GM23338 (cell line): ENCODE measurements at regions not wholly inside any gene's neighbourhood (a gene's known extent, or its start where the extent isn't known, plus 50 kb on each side); places are given as distances from the start of the nearest gene placed in this dataset.

Experiments
- ATAC-seq: fragments of 200-7000 bp; cut with Tn5 transposase; 3 replicates; pipeline ENCODE4 v1.9.1; 2020
- DNase-seq: peaks from one replicate; pipeline ENCODE4 v3.0.0-alpha.2; 2015; ENCODE audit warnings: low spot score
- H2AFZ ChIP-seq: fragments of 200-600 bp; sonication (generic); 2 replicates; pipeline ENCODE4 v1.8.0; 2016; ENCODE audit warnings: antibody characterized with exemption, mild to moderate bottlenecking, moderate library complexity
- H3F3A ChIP-seq: fragments of 200-600 bp; sonication (generic); replicated peaks from 2 replicates; pipeline ENCODE4 v1.8.0; 2017; ENCODE audit warnings: antibody characterized with exemption, mixed run types, low read depth
- H3K27ac ChIP-seq: fragments of 200-600 bp; sonication (generic); 2 replicates; pipeline ENCODE4 v1.6.1; 2016; ENCODE audit warnings: low read depth
- H3K27me3 ChIP-seq: fragments of 200-600 bp; sonication (generic); 2 replicates; pipeline ENCODE4 v1.8.0; 2016; ENCODE audit warnings: mild to moderate bottlenecking, mixed run types, moderate library complexity; ENCODE audit not compliant: insufficient read depth
- H3K36me3 ChIP-seq: fragments of 200-600 bp; sonication (generic); 2 replicates; pipeline ENCODE4 v1.8.0; 2016; ENCODE audit warnings: mild to moderate bottlenecking; ENCODE audit not compliant: insufficient read depth
- H3K4me1 ChIP-seq: fragments of 200-600 bp; sonication (generic); 2 replicates; pipeline ENCODE4 v1.8.0; 2016; ENCODE audit warnings: mild to moderate bottlenecking, moderate library complexity; ENCODE audit not compliant: insufficient read depth
- H3K4me2 ChIP-seq: fragments of 200-600 bp; sonication (generic); 2 replicates; pipeline ENCODE4 v1.7.1; 2017; ENCODE audit warnings: mixed run types
- H3K4me3 ChIP-seq: fragments of 200-600 bp; sonication (generic); 2 replicates; pipeline ENCODE4 v1.6.1; 2016; ENCODE audit warnings: mixed run types
- H3K79me2 ChIP-seq: fragments of 200-600 bp; sonication (generic); replicated peaks from 2 replicates; pipeline ENCODE4 v1.8.0; 2017; ENCODE audit warnings: mild to moderate bottlenecking; ENCODE audit not compliant: insufficient read depth
- H3K9me2 ChIP-seq: fragments of 200-600 bp; sonication (generic); 2 replicates; pipeline ENCODE4 v1.8.0; 2017; ENCODE audit not compliant: insufficient read depth
- H4K20me1 ChIP-seq: fragments of 200-600 bp; sonication (generic); replicated peaks from 2 replicates; pipeline ENCODE4 v1.8.0; 2017; ENCODE audit warnings: mild to moderate bottlenecking; ENCODE audit not compliant: insufficient read depth
- H3K27ac Mint-ChIP-seq: 2 replicates; pipeline ENCODE4 v1.8.0; 2020; ENCODE audit warnings: inconsistent platforms, mild to moderate bottlenecking, moderate library complexity, mixed read lengths
- H3K27me3 Mint-ChIP-seq: 3 replicates; pipeline ENCODE4 v1.8.0; 2022; ENCODE audit warnings: low read depth, mild to moderate bottlenecking, moderate library complexity, mixed read lengths, inconsistent platforms; ENCODE audit not compliant: insufficient read depth, poor library complexity
- H3K36me3 Mint-ChIP-seq: 3 replicates; pipeline ENCODE4 v1.8.0; 2021; ENCODE audit warnings: low read depth, mild to moderate bottlenecking, inconsistent platforms, moderate library complexity, mixed read lengths
- H3K4me1 Mint-ChIP-seq: 3 replicates; pipeline ENCODE4 v1.8.0; 2020; ENCODE audit warnings: mild to moderate bottlenecking, inconsistent platforms, mixed read lengths
- H3K4me3 Mint-ChIP-seq: 3 replicates; pipeline ENCODE4 v1.8.0; 2021; ENCODE audit warnings: moderate library complexity, mild to moderate bottlenecking, inconsistent platforms, mixed read lengths
- H3K9me3 Mint-ChIP-seq: 3 replicates; pipeline ENCODE4 v1.8.0; 2020; ENCODE audit warnings: moderate library complexity, mild to moderate bottlenecking, inconsistent platforms, mixed read lengths
- EZH2 ChIP-seq: fragments of 200-600 bp; sonication (generic); IDR thresholded peaks from one replicate; pipeline ENCODE4 v1.8.0; 2017; ENCODE audit warnings: antibody characterized with exemption, mild to moderate bottlenecking, low read depth; ENCODE audit not compliant: unreplicated experiment
- JUNB ChIP-seq: IDR thresholded peaks from one replicate; pipeline ENCODE4 v1.6.1; 2016; ENCODE audit warnings: antibody characterized with exemption; ENCODE audit not compliant: unreplicated experiment
- NANOG ChIP-seq: IDR thresholded peaks from 2 replicates; pipeline ENCODE4 v1.6.1; 2016; ENCODE audit warnings: antibody characterized with exemption, borderline replicate concordance
- STAT1 ChIP-seq: IDR thresholded peaks from one replicate; pipeline ENCODE4 v1.6.1; 2016; ENCODE audit warnings: antibody characterized with exemption; ENCODE audit not compliant: unreplicated experiment
- ZNF114 ChIP-seq: fragments of 250-450 bp; sonication (Bioruptor Pico); IDR thresholded peaks from 2 replicates; pipeline ENCODE4 v1.5.0; 2020; ENCODE audit warnings: mild to moderate bottlenecking, moderate library complexity
- ZNF331 ChIP-seq: fragments of 250-450 bp; sonication (Bioruptor Pico); IDR thresholded peaks from 2 replicates; pipeline ENCODE4 v1.5.0; 2020; ENCODE audit warnings: low read depth, mild to moderate bottlenecking, moderate library complexity
- ZNF462 ChIP-seq: fragments of 250-450 bp; sonication (Bioruptor Pico); IDR thresholded peaks from 2 replicates; pipeline ENCODE4 v1.5.0; 2020; ENCODE audit warnings: mild to moderate bottlenecking, moderate library complexity
- TF ChIP-seq, protein P1 (sequence below): IDR thresholded peaks from 2 replicates; pipeline ENCODE4 v1.6.1; 2016; ENCODE audit warnings: antibody characterized with exemption
- TF ChIP-seq, protein P2 (sequence below): IDR thresholded peaks from one replicate; pipeline ENCODE4 v1.6.1; 2018; ENCODE audit warnings: antibody characterized with exemption; ENCODE audit not compliant: unreplicated experiment
- TF ChIP-seq, protein P3 (sequence below), 2 experiments: fragments of 200-600 bp in 1 of 2; sonication (generic) in 1 of 2; conservative IDR thresholded peaks; 2 replicates each; pipeline versions ENCODE4 v1.5.1 to v1.6.1; 2016 to 2017; ENCODE audit warnings: antibody characterized with exemption in 2 of 2, low read depth in 2 of 2, mild to moderate bottlenecking in 2 of 2, moderate library complexity in 1 of 2

- Histone ChIP-seq H3K4me2 (no peak overlapping the region), H3K27ac (no peak overlapping the region), H3K4me3 (no peak overlapping the region), H4K20me1 (no peaks in the 10 kb centered on the region), H3K27me3 (no peaks in the 10 kb centered on the region), H3F3A (no peaks in the 10 kb centered on the region), H3K4me1 (no peaks in the 10 kb centered on the region), H2AFZ (no peak overlapping the region), H3K79me2 (no peaks in the 10 kb centered on the region), H3K9me2 (no peaks in the 10 kb centered on the region), H3K36me3 (no peaks in the 10 kb centered on the region)
- TF ChIP-seq, protein P1, sequence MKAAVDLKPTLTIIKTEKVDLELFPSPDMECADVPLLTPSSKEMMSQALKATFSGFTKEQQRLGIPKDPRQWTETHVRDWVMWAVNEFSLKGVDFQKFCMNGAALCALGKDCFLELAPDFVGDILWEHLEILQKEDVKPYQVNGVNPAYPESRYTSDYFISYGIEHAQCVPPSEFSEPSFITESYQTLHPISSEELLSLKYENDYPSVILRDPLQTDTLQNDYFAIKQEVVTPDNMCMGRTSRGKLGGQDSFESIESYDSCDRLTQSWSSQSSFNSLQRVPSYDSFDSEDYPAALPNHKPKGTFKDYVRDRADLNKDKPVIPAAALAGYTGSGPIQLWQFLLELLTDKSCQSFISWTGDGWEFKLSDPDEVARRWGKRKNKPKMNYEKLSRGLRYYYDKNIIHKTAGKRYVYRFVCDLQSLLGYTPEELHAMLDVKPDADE, result no peak
- no peak for TF ChIP-seq ZNF331 (CRISPR knock-in tag)
- no peak for TF ChIP-seq STAT1
- TF ChIP-seq JUNB, result no peak
- TF ChIP-seq, protein P2, sequence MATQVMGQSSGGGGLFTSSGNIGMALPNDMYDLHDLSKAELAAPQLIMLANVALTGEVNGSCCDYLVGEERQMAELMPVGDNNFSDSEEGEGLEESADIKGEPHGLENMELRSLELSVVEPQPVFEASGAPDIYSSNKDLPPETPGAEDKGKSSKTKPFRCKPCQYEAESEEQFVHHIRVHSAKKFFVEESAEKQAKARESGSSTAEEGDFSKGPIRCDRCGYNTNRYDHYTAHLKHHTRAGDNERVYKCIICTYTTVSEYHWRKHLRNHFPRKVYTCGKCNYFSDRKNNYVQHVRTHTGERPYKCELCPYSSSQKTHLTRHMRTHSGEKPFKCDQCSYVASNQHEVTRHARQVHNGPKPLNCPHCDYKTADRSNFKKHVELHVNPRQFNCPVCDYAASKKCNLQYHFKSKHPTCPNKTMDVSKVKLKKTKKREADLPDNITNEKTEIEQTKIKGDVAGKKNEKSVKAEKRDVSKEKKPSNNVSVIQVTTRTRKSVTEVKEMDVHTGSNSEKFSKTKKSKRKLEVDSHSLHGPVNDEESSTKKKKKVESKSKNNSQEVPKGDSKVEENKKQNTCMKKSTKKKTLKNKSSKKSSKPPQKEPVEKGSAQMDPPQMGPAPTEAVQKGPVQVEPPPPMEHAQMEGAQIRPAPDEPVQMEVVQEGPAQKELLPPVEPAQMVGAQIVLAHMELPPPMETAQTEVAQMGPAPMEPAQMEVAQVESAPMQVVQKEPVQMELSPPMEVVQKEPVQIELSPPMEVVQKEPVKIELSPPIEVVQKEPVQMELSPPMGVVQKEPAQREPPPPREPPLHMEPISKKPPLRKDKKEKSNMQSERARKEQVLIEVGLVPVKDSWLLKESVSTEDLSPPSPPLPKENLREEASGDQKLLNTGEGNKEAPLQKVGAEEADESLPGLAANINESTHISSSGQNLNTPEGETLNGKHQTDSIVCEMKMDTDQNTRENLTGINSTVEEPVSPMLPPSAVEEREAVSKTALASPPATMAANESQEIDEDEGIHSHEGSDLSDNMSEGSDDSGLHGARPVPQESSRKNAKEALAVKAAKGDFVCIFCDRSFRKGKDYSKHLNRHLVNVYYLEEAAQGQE, result no peak
- TF ChIP-seq NANOG, result no peak
- no peak for TF ChIP-seq EZH2
- TF ChIP-seq ZNF114, result no peak
- TF ChIP-seq, protein P3, sequence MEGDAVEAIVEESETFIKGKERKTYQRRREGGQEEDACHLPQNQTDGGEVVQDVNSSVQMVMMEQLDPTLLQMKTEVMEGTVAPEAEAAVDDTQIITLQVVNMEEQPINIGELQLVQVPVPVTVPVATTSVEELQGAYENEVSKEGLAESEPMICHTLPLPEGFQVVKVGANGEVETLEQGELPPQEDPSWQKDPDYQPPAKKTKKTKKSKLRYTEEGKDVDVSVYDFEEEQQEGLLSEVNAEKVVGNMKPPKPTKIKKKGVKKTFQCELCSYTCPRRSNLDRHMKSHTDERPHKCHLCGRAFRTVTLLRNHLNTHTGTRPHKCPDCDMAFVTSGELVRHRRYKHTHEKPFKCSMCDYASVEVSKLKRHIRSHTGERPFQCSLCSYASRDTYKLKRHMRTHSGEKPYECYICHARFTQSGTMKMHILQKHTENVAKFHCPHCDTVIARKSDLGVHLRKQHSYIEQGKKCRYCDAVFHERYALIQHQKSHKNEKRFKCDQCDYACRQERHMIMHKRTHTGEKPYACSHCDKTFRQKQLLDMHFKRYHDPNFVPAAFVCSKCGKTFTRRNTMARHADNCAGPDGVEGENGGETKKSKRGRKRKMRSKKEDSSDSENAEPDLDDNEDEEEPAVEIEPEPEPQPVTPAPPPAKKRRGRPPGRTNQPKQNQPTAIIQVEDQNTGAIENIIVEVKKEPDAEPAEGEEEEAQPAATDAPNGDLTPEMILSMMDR (conservative IDR thresholded peaks at IDR 0.05; ENCODE audit: low read depth in 2 of 2), result no peak
- no peak for TF ChIP-seq ZNF462 (CRISPR knock-in tag)
- Mint-ChIP-seq H3K9me3 (no peaks in the 10 kb centered on the region; the same call in 2 of the 3 replicates), H3K4me1 (no peaks in the 10 kb centered on the region), H3K27ac (no peak overlapping the region), H3K36me3 (no peaks in the 10 kb centered on the region), H3K27me3 (no peaks in the 10 kb centered on the region), H3K4me3 (no peak overlapping the region)
- no peak for ATAC-seq
- no peak for DNase-seq
These were observed 158.6 kb upstream of the SERTAD2 start for GRCh38 chr2:64812285-64812684.
